RPMI8226 (cell line): ENCODE measurements at regions not wholly inside any gene's neighbourhood (a gene's known extent, or its start where the extent isn't known, plus 50 kb on each side); places are given as distances from the start of the nearest gene placed in this dataset.
"Not testable (repeated sequence)": the region's sequence is repeated elsewhere in the genome, so short reads cannot be mapped to it uniquely, and the experiment has no call there.

Experiments
- DNase-seq: peaks from one replicate; pipeline ENCODE4 v3.0.0-alpha.2; 2015

DNA sequence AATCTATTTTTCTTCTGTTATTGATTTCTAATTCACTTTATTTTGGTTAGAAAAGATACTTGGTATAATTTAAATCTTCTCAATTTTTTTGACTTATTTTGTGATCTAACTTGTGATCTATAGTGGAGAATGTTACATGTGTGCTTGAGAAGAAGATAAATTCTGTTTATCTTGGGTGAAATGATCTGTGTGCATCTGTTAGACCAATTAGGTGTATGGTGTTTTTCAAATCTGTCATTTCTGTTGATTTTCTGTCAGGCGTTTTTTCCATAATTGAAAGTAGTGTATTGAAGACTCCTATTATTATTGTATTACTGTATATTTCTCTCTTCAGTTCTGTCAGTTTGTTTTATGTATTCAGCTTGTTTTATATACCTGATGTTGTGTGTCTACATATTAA, 1668.3 kb downstream of the PLA2G4A start:
- DNase-seq: no peak

DNA sequence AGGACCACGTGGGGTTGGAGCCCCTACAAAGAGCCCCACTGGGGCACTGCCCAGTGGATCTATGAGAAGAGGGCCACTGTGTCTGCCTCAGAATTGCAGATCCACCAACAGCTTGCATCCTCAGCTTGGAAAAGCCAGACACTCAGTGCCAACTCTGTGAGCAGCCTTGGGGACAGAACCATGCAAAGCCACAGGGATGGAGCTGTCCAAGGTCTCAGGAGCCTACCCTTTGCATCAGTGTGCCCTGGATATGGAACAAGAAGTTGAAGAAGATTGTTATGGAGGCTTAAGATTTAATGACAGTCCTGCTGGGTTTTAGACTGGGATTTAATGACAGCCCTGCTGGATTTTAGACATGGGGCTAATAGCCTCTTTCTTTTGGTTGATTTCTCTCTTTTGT, 1670.9 kb downstream of the PLA2G4A start:
- DNase-seq: no peak

DNA sequence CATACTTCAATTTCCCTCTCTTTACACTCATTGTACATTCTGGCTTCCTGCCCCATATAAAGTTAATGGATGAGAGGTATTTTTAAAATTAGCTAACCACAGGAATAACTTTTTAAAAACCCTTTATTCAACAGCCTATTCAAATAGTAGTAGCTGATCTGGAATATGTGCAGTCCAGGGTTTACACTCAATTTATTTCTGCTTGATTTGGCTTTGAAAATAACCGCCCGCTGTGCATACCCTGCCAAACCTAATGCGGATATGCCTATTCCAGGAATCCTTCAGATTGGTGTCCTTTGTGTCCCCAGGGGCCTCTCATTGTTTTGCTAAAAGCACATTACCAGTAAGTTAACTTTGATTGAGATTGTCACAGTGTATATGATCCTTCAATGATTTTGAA, 1686.2 kb downstream of the PLA2G4A start:
- DNase-seq: no peak

DNA sequence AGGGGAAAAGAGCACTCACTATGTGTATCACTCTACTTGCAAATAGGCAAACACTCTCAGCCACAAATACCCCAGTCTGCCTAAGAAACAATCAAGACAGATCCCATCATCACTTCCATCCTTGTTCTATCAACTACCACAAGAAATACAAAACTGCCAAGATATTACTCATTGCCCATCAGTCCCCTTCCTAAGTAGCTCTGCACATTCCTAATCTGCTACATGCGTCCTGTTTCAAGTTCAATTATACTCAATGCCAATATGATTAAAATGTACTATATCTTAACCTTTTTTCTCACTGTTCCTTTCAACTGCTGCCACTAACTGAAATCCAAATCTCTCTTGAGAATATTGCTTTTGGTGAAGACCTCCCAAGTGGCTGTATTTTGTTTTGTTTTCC, 1688.4 kb downstream of the PLA2G4A start:
- no peak for DNase-seq

DNA sequence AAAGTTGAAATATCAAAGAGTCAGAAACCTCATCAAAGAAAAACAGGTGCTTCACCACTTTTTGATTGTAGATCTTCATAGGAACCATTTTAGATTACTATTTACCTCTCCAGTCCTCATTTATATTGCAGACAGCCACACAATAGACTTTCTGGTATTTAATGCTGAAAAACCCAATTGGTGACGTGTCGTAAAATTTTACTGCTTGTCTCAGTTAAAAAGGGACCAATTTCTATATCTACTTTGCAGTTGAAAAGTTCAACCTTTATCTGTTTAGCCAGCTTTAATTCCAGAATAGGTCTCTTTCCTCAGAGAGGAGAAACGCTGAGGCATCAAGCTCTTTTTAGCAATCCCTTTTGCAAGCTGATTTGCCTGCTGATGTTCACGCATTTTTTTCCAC, 1722.4 kb downstream of the PLA2G4A start:
- DNase-seq: no peak

DNA sequence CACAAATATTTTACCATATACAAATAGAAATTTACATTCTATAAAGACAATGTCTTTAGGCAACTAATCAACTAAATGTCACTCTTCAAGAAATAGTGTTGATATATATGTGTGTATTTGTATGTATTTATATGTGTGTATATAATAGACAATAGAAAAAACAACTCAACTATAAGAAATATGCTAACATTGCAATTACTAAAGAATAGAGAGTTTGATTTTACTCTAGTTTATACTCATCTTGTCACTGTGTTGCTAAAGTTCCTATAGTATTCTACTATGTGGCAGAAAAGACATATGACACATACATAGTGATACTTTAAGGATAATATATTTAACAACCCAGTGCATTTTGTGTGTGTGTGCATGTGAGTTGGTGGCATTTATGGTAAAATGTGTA, 1728.3 kb downstream of the PLA2G4A start:
- DNase-seq: no peak

DNA sequence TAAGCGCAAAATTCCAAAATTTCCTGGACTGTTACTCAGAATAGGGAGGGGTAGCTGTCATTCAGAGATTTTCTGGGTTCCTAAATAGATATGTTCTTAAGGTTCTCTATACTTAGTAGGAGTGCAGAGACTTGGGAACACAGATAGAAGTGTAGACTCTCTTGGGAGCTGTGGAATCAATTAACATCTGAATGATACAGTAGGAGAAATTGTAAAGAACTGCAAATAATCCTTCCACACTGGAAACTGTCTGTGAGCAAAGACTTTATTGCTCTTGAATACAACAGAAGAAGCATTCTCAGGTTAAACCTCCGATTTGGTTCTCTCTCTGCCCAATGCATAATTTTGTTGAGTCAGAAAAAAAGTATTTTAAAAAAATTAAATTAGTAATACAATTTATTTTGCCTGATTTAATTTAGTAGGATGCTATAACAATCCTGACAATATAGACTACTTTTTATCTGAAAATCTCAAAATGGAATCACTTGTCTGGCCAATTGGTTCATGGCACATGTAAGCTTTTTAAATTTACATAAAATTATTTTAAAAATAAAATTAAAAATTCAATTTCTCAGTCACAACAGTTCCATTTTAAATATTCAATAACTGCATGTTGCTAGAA, 1754.3 kb downstream of the PLA2G4A start:
- DNase-seq: no peak

DNA sequence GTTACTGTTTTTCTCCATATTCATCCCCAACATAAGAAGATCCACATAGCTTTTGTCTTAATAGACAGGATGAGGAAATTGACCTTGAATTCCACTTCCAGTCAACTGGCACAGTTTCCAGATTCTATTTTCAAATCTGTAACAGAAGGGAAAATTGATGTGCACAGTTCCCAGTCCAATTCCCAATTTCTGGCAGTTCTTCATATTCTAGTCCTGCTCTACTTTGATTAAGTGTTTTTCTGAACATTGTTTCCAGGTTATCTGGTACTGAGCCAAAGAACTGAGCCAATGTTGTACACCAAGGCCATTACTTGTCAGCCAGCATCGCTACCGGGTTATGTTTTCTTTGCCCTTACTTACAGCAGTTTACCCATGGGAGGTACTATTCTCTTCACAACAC, 1755.4 kb downstream of the PLA2G4A start:
- no peak for DNase-seq

DNA sequence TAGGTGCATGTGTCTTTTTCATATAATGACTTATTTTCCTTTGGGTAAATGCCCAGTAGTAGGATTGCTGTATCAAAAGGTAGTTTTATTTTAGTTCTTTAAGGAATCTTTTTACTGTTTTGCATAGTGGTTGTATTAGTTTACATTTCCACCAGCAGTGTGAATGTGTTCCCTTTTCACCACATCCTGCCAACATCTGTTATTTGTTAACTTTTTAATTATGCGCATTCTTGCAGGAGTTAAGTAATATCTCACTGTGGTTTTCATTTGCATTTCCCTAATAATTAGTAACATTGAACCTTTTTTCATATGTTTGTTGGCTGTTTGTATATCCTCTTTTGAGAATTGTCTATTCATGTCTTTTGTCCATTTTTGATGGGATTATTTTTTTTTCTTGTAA, 1761.9 kb downstream of the PLA2G4A start:
- DNase-seq: no peak

DNA sequence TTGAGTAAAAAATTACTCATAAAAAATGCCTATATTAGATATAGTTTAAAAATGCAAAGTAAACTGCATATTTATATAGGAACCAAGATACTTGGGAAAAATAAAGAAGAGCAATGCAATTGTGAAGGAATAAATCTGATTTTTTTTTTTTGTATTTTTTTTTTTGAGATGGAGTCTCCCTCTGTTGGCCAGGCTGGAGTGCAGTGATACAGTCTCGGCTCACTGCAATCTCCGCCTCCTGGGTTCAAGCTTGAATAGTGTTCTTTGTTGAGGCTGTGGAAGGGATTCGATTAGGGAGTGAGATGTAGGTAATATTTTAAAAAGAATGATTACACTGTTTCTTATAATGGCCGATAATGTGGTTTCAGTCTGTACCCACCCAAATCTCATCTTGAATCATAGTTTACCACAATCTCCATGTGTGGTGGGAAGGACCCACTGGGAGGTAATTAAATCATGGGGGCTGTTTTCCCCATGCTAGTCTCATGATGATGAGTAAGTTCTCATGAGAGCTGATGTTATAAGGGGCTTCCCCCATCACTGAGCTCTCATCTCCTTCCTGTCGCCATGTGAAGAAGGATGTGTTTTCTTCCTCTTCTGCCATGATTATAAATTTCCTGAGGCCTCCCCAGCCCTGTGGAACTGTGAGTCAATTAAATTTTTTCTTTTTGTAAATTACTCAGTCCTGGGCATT, 1765.9 kb downstream of the PLA2G4A start:
- DNase-seq: no peak

DNA sequence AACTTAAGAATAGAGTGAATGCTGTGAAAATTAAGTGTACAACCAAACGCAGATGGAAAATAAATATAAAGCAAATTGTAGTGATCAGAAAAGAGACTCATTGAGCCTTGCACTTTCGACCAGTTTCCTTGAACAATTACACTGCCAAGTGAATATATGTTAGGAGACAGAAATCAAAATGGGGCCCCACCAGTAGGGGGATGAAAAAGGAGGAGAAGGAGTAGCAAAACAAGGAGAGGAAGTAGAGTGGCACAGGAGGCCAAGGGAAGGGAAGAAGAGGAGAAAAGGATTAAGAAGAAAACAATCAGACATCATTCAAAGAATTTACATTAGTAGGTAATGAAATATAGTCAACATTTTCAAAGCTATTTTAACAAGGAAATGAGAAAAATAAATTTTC, 1770.6 kb downstream of the PLA2G4A start:
- no peak for DNase-seq

DNA sequence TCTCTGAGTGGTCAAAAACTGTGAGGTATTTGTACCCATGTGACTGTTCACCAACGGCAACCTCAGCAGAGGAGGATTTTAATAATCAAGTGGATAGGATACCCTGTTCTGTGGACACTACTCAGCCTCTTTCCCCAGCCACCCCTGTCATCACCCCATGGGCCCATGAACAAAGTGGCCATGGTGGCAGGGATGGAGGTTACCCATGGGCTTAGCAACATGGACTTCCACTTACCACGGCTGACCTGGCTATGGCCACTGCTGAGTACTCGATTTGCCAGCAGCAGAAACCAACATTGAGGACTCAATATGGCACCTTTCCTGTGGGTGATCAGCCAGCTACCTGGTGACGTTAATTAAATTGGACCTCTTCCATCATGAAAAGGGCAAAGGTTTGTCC, 1782.7 kb downstream of the PLA2G4A start:
- DNase-seq: no peak

DNA sequence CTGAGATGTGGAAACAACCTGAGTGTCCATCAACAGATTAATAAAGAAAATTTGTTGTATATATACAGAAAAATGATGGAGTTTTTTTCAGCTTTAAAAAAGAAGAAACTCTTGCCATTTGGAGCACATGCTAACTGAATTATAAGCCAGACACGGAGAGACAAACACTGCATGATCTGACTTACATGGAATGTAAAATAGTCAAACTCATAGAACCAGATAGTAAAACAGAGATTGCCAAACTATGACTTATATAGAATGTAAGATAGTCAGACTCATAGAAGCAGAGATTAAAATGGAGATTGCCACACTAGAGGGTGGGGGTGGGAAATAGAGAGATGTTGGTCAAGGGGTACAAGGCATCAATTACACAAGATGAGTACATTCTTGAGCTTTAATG, 1786.6 kb downstream of the PLA2G4A start:
- no peak for DNase-seq

DNA sequence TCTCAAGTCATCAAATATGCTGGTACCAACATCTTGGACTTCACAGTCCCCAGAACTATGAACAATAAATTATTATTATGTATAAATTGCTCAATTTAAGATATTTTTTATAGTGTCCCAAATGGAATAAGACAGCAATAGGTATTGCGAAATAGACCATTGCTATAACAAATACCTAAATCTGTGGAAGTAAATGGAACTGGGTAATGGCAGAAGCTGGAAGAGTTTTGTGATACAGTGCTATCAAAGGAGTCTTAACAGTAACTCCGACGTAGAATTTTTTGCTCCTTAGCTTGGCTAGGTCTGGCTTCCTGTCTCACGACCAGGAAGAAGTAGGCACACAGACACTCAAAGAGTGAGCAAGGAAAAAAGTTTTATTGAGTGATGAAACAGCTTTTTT, 1791.5 kb downstream of the PLA2G4A start:
- DNase-seq: no peak

DNA sequence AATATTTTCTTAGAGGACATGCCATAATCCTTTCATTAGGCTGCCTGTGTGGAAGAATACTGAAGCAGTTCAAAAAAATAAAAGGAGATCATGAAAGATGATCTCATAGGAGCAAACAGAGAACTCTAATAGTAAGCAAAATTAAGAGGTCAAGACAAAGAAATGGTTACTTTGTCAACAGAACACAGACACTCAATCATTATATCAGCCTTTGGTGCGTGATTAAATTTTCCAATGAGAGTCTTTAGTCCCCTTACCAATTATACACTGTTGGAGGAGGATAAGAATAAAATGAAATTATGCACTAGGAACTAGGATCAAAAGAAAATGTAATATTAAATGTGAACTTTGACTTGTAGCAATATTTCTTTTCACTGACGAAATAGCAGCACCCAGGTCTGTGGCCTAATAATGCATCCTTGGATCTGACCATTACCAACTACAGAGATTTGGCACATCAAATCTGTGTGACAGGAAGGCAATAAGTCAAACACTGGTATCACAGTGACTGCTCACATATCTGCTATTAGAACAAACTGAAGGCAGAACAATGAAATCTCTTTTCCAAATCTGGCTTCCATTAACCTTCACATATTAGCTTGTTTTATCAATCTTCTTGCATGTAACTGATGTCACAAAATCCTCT, 1812.9 kb downstream of the PLA2G4A start:
- DNase-seq: no peak

DNA sequence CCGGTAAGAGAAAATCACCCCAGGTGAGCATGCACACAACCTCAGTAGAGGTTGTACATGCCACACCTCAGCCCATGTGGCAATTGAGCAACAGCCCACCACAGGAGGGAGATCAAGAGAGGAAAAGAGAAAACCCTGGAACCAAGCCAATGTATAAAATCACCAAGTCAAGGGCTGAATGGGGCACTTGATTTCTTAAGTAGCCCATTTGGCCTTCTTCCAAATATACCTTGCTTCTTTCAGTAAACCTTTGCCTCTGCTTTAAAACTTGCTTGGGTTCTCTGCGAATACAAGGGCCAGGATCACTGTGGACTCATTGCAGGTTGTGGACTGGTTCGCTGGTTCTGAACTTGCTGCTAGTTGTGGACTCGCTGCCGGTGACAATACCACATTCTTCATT, 1814.0 kb downstream of the PLA2G4A start:
- no peak for DNase-seq

DNA sequence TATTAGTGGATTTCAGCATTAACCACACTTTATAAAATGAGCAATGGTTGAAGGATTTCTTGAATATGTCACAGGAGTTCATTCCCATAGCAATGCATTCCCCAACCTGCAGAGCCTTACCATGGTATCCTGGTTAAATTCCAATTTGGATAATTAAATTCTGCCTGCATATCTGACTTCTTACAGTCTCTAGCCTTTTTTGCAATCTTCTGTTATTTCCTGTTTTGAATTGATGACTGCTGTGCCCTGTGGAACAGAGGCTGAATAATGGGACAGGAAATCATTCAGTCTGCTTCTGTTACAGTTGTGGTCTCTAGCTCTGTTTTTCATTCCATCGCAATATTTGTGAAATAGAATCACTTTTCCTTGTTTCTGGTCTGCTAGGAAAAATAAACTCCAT, 1823.9 kb downstream of the PLA2G4A start:
- no peak for DNase-seq

DNA sequence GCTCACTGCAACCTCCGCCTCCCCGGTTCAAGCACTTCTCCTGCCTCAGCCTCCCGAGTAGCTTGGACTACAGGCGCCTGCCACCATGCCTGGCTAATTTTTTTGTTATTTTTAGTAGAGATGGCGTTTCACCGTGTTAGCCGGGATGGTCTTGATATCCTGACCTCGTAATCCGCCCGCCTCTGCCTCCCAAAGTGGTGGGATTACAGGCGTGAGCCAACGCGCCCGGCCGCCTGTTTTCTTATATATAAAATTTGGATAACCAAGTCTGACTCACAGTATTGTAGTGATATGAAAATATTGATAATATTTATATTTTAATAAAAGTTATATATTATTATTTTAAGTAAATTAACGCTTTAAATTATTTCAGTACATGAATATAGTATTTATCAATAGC, 1821.7 kb downstream of the BRINP3 start:
- not testable (repeated sequence) for DNase-seq

DNA sequence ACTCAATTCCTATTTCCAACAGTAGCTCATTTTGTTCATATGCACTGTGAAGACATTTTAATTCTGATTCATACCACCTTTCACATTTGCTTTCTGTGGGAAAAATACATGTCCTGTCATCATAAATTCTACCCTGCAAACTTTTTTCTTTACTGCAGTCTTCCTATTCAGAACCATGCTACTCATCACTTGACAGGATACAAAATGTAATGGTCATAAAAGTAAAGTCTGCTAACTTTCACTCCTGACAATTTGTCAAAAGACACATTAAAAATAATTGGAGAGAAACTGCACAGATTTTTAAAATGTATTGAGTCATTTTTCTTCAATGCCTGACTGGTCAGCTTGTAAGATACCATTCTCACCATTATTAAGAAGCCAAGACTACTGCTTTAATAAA, 1817.1 kb downstream of the BRINP3 start:
- no peak for DNase-seq

DNA sequence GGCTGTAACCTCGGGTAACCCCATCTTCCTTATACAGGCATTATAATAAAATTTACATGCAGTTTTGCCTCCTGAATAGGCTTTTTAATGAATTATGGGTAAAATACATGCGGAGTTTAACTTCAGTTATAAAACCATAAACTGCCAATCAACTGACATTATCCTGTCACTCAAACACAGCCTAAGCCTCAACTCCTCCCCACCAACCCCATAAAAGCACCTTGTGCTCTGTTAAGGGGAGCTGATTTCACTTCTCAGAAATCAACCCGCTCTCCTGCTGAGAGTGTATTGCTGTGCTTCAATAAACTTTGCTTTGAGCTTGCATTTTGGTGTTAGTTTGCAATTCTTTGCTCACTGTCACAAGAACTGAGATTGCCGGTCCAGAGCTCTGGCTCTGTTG, 1812.2 kb downstream of the BRINP3 start:
- DNase-seq: no peak

DNA sequence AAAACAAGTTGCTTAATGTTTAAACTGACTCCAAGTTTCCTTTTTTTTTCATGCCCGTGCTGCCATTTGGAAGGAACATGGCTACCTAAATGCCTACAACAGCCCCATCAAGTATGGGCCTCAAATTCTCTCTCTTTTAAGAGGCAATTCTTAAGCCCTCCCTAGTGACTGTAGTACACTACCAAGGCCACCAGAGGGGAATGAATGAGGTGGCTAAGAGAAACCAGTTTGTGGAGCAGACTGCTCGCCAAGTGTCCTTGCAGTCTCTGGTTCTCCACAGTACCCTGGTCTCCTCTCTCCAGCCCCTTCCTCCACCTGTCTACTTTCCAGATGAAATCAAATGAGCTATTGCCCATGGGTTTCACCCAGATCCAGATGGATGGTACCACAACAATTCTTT, 1809.6 kb downstream of the BRINP3 start:
- DNase-seq: peak; percentile 20

DNA sequence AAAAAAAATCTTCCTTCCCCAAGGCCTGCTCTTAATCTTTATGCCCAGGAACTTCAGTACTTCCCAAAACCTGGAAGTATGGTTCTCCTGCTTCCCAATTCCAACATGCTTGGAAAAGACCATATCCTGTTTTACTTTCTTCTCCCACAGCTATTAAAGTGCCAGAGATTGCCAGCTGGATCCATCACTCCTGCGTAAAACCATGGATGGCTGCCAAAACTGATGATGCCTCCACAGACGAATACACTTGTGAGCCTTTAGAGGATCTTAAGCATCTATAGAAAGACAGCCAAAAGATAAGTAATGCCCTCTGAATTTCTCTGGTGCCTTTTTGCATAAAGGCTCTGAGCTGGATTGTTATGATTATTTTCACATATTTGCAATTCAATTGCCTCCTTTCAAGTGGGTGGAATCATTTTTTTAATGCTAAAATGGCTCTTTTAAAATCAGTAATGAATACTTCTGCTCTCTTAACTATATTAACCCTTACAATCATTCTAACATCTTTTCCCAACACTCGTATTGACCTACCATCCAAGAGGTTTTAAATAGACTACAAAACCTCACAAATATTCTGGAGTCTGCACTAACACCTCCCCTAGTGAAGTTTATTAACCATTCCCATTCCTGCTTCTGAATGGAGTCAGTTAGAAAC, 1807.8 kb downstream of the BRINP3 start:
- no peak for DNase-seq

DNA sequence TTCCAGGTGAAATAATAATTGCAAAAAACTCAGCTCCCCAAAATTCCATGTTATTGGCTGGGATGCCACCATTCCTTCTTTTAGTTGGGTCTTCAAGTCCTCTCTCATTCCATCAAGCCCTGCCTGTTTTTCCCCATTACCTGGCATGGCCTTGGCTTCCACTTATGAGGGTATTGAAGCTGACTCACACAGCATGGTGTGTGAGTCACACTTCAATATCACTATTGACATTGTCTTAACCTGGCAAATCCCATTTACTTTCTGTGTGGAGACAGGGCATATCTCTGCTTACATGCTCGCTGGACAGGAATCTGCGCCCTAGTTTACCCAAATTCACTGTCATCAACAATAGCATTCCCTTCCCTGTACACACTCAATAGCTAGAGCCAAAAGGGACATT, 1806.8 kb downstream of the BRINP3 start:
- DNase-seq: no peak

DNA sequence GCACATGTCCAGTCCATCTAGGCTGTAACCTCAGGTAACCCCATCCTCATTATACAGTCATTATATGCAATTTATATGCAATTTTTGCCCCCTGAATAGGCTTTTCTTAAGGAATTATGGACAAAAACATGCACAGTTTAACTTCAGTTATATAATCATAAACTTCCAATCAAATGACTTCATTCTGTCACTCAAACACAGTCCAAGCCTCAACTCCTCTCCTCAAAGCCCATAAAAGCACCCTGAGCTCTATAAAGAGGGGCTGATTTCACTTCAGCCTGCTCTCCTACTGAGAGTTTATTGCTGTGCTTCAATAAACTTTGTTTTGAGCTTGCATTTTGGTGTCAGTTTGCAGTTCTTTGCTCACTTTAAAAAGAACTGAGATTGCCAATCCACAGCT, 1805.5 kb downstream of the BRINP3 start:
- no peak for DNase-seq
